Heart right ventricle (tissue), 16 donors: ENCODE measurements at regions not wholly inside any gene's neighbourhood (a gene's known extent, or its start where the extent isn't known, plus 50 kb on each side); places are given as distances from the start of the nearest gene placed in this dataset.

ENCODE experiments used
- ATAC-seq, 8 donors: fragments of 200-7000 bp; cut with Tn5 transposase; one replicate each; pipeline ENCODE4 v1.9.1; 2020; ENCODE audit warnings: mild to moderate bottlenecking in 8 of 8, moderate library complexity in 8 of 8, moderate number of reproducible peaks in 1 of 8
- DNase-seq, 2 donors: peaks; one replicate each; pipeline ENCODE4 v3.0.0-alpha.2; 2020
- H3K27ac ChIP-seq, 10 donors: fragments of 200-600 bp; sonication (generic) in 2 of 10; one replicate each; pipeline versions ENCODE4 v1.5.0 to v1.8.0; 2020 to 2022; ENCODE audit warnings: mild to moderate bottlenecking in 3 of 10
- H3K27me3 ChIP-seq, 7 donors: fragments of 200-600 bp; one replicate each; pipeline ENCODE4 v1.8.0; 2021 to 2022; ENCODE audit warnings: mild to moderate bottlenecking in 2 of 7
- H3K36me3 ChIP-seq, 9 donors: fragments of 200-600 bp; sonication (generic) in 1 of 9; one replicate each; pipeline versions ENCODE4 v1.5.0 to v1.8.0; 2020 to 2022; ENCODE audit warnings: mild to moderate bottlenecking in 2 of 9
- H3K4me1 ChIP-seq, 9 donors: fragments of 200-600 bp; sonication (generic) in 1 of 9; one replicate each; pipeline versions ENCODE4 v1.5.0 to v1.8.0; 2020 to 2022; ENCODE audit warnings: mild to moderate bottlenecking in 4 of 9
- H3K4me3 ChIP-seq, 10 donors: fragments of 200-600 bp; sonication (generic) in 2 of 10; one replicate each; pipeline versions ENCODE4 v1.5.0 to v1.8.0; 2020 to 2022; ENCODE audit warnings: mild to moderate bottlenecking in 7 of 10, moderate library complexity in 2 of 10
- H3K9me3 ChIP-seq, 11 donors: fragments of 200-600 bp in 10 of 11; sonication (generic) in 2 of 11; one replicate each; pipeline versions ENCODE4 v1.5.0 to v1.8.0; 2013 to 2022; ENCODE audit warnings: mild to moderate bottlenecking in 2 of 11, control low read depth in 1 of 11, moderate library complexity in 1 of 11
- WGBS, 2 donors: extraction: QIAGEN DNeasy Blood & Tissue Kit; methylation state at CpG; one replicate each; pipeline ENCODE4 v1.1.7; 2013; ENCODE audit warnings: inconsistent platforms in 1 of 2; 5-methylcytosine and 5-hydroxymethylcytosine counted together
- intact Hi-C, 10 donors: fragments of 100-400 bp; cut with DNase I; formaldehyde crosslinking; loops; one replicate each; pipeline versions ENCODE4 v1.11.1 to v1.14.2; 2022
- TF ChIP-seq, protein P1 (sequence below), 9 donors: fragments of 200-600 bp; sonication (generic) in 2 of 9; IDR thresholded peaks; one replicate each; pipeline versions ENCODE4 v1.5.0 to v1.8.0; 2021 to 2022; ENCODE audit warnings: antibody characterized with exemption in 9 of 9, mild to moderate bottlenecking in 5 of 9, moderate library complexity in 1 of 9
- donor health status: Arrhythmogenic right ventricular cardiomyopathy.
- donor health status: ischemic (EF 13 %, LVEDD 7.1; RV severe dilation, severe dysfunction).
- donor health status: healthy with polysubstance abuse.
- donor health status: DM: no; HTN: yes; CAD: no.
- donor health status: DM: no; HTN: no; CAD: no.
- donor health status: ischemic (EF 25% LVEDD 6.9; RV normal size, moderate dysfunction).
- donor health status: ischemic (EF 25% LVEDD 5.7; RV mildly dilated, moderate dysfunction).
- donor health status: healthy.
- donor health status: DM: yes; HTN: yes; CAD: no.
- donor health status: Ischemic cardiomyopathy.
- donor health status: ischemic (EF 35%, LVEDD 5.7; RV mildly dilated, moderate dysfunction).
- donor health status: nonischemic (EF 11% LVEDD 7.7; RV severe dilation, severe dysfunction).
- donor health status: DM: yes; HTN: yes; CAD: no.
- donor health status: PGD.
- donor health status: ischemic (EF 29% LVEDD 5.4; RV normal size, mild dysfunction).
- donor health status: nonischemic (EF 23%, LVEDD 6.1; RV moderate dilation, normal function).

DNA sequence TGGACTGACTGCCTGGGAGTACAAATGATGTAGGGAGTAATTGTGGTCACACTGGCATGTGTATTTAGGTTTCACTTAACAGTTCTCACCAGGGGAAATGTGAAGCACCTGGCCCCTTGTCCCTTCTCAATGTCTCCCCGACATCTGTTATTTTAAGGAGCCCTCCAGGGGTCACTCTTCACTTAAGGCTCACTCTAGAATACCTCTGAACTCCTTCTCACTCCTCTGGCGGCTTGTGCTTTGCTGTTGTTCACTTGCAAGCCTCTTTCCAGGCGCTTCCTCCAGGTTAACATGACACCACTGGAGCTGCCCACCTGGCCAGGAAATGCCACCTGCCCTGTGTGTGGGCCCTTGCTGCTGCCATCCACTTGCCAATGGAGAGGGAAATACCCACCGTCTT, 56.5 kb upstream of the GZMB start:
- no peak for ATAC-seq
- H3K27ac ChIP-seq, result no peak overlapping the region
- WGBS, 2 donors, result 52 to 54% methylated on average over 4 of the region's 4 CpGs
- H3K4me3 ChIP-seq, result no peak overlapping the region
- DNase-seq, result no peak
- TF ChIP-seq, protein P1, sequence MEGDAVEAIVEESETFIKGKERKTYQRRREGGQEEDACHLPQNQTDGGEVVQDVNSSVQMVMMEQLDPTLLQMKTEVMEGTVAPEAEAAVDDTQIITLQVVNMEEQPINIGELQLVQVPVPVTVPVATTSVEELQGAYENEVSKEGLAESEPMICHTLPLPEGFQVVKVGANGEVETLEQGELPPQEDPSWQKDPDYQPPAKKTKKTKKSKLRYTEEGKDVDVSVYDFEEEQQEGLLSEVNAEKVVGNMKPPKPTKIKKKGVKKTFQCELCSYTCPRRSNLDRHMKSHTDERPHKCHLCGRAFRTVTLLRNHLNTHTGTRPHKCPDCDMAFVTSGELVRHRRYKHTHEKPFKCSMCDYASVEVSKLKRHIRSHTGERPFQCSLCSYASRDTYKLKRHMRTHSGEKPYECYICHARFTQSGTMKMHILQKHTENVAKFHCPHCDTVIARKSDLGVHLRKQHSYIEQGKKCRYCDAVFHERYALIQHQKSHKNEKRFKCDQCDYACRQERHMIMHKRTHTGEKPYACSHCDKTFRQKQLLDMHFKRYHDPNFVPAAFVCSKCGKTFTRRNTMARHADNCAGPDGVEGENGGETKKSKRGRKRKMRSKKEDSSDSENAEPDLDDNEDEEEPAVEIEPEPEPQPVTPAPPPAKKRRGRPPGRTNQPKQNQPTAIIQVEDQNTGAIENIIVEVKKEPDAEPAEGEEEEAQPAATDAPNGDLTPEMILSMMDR (IDR thresholded peaks at IDR 0.05), result no peak
- peaks cover 0 to 20% (median 0%) of the 10 kb centered on the region in 9 donors for H3K4me1 ChIP-seq
- peaks cover 0 to 23% (median 5%) of the 10 kb centered on the region in 7 donors for H3K27me3 ChIP-seq
- no peaks in the 10 kb centered on the region for H3K36me3 ChIP-seq
- intact Hi-C loops, result no loop called here
- no peaks in the 10 kb centered on the region for H3K9me3 ChIP-seq

GRCh38 chr14:24688030-24688658, 54.2 kb upstream of the GZMB start:
- H3K4me1 ChIP-seq, result no peaks in the 10 kb centered on the region
- H3K9me3 ChIP-seq, result no peaks in the 10 kb centered on the region
- intact Hi-C loops, result no loop called here
- TF ChIP-seq, protein P1 (IDR thresholded peaks at IDR 0.05), result no peak
- H3K27me3 ChIP-seq, result peaks cover 0 to 23% (median 5%) of the 10 kb centered on the region in 7 donors
- H3K27ac ChIP-seq, result no peak overlapping the region
- H3K4me3 ChIP-seq, result no peak overlapping the region
- H3K36me3 ChIP-seq, result no peaks in the 10 kb centered on the region
- DNase-seq (no peak), ATAC-seq (no peak)
- WGBS, 2 donors, result 69 to 75% methylated on average over 6 of the region's 6 CpGs
